GM21576 (cell line): ENCODE measurements at regions not wholly inside any gene's neighbourhood (a gene's known extent, or its start where the extent isn't known, plus 50 kb on each side); places are given as distances from the start of the nearest gene placed in this dataset.

ENCODE experiments used
- ATAC-seq: cut with Tn5 transposase; IDR thresholded peaks from one replicate; pipeline ENCODE4 v1.9.1; 2021; ENCODE audit warnings: mild to moderate bottlenecking, moderate library complexity; ENCODE audit not compliant: unreplicated experiment

GRCh38 chr6:106773996-106774629 is 144.7 kb downstream of the QRSL1 start:
- ATAC-seq = no peak

GRCh38 chr6:106773522-106773921 is 144.1 kb downstream of the QRSL1 start:
- ATAC-seq = no peak

GRCh38 chr6:106772270-106773142 is 143.1 kb downstream of the QRSL1 start:
- no peak for ATAC-seq

- no peak for ATAC-seq
Measured at GRCh38 chr6:106771822-106772221, 142.4 kb downstream of the QRSL1 start.

GRCh38 chr6:106770663-106771062 is 141.3 kb downstream of the QRSL1 start:
- no peak for ATAC-seq

- no peak for ATAC-seq
Measured at GRCh38 chr6:106770081-106770480, 140.7 kb downstream of the QRSL1 start.

- ATAC-seq = no peak
Measured at GRCh38 chr6:106767271-106767670, 137.9 kb downstream of the QRSL1 start.

GRCh38 chr6:106766201-106766600 is 136.8 kb downstream of the QRSL1 start:
- ATAC-seq = no peak

- no peak for ATAC-seq
Measured at GRCh38 chr6:106765496-106765895, 136.1 kb downstream of the QRSL1 start.

GRCh38 chr6:106764353-106764980 is 135.1 kb downstream of the QRSL1 start:
- ATAC-seq = no peak

GRCh38 chr6:106763361-106763760 is 134.0 kb downstream of the QRSL1 start:
- no peak for ATAC-seq

- no peak for ATAC-seq
Measured at GRCh38 chr6:106761160-106761559, 131.8 kb downstream of the QRSL1 start.

GRCh38 chr6:106759112-106759511 is 129.7 kb downstream of the QRSL1 start:
- ATAC-seq = no peak

- ATAC-seq = no peak
Measured at GRCh38 chr6:106757722-106758467, 128.5 kb downstream of the QRSL1 start.

GRCh38 chr6:106757267-106757666 is 127.9 kb downstream of the QRSL1 start:
- no peak for ATAC-seq

- ATAC-seq = no peak
Measured at GRCh38 chr6:106754215-106754614, 124.8 kb downstream of the QRSL1 start.

GRCh38 chr6:106752641-106753040 is 123.3 kb downstream of the QRSL1 start:
- no peak for ATAC-seq

- ATAC-seq = no peak
Measured at GRCh38 chr6:106751501-106752252, 122.3 kb downstream of the QRSL1 start.

- ATAC-seq = no peak
Measured at GRCh38 chr6:106750946-106751345, 121.6 kb downstream of the QRSL1 start.

- ATAC-seq = no peak
Measured at GRCh38 chr6:106750142-106750918, 121.0 kb downstream of the QRSL1 start.
